Fibroblast of peridontal ligament (primary cell): ENCODE measurements at regions not wholly inside any gene's neighbourhood (a gene's known extent, or its start where the extent isn't known, plus 50 kb on each side); places are given as distances from the start of the nearest gene placed in this dataset.
A peak's percentile ranks its signal among the peaks of the same experiment; 100 is the strongest.
"Not testable (repeated sequence)": the region's sequence is repeated elsewhere in the genome, so short reads cannot be mapped to it uniquely, and the experiment has no call there.

Source experiments
- DNase-seq: peaks from one replicate; pipeline ENCODE4 v3.0.0-alpha.2; 2010; ENCODE audit errors: extremely low read depth

- no peak for DNase-seq
Measured at GRCh38 chr12:86787419-86787818, 531.2 kb upstream of the MGAT4C start.

GRCh38 chr12:86777325-86777724 is 521.1 kb upstream of the MGAT4C start:
- DNase-seq, result no peak

GRCh38 chr12:86774841-86775388 is 518.7 kb upstream of the MGAT4C start:
- peak; percentile 44 for DNase-seq

- peak; percentile 7 for DNase-seq
Measured at GRCh38 chr12:86772696-86773095, 516.5 kb upstream of the MGAT4C start.

- DNase-seq, result no peak
Measured at GRCh38 chr12:86770871-86771270, 514.7 kb upstream of the MGAT4C start.

GRCh38 chr12:86748894-86749293 is 492.7 kb upstream of the MGAT4C start:
- no peak for DNase-seq

GRCh38 chr12:86744547-86745212 is 488.5 kb upstream of the MGAT4C start:
- DNase-seq, result no peak

GRCh38 chr12:86743875-86744536 is 487.8 kb upstream of the MGAT4C start:
- DNase-seq, result no peak

- DNase-seq, result no peak
Measured at GRCh38 chr12:86741531-86741930, 485.3 kb upstream of the MGAT4C start.

GRCh38 chr12:86735851-86736250 is 479.7 kb upstream of the MGAT4C start:
- no peak for DNase-seq

GRCh38 chr12:86735072-86735471 is 478.9 kb upstream of the MGAT4C start:
- no peak for DNase-seq

- DNase-seq, result no peak
Measured at GRCh38 chr12:86730233-86730632, 474.0 kb upstream of the MGAT4C start.

- DNase-seq, result no peak
Measured at GRCh38 chr12:86729739-86730138, 473.5 kb upstream of the MGAT4C start.

GRCh38 chr12:86727160-86727559 is 471.0 kb upstream of the MGAT4C start:
- peak; percentile 83 for DNase-seq

GRCh38 chr12:86724716-86725115 is 468.5 kb upstream of the MGAT4C start:
- DNase-seq, result peak; percentile 86

GRCh38 chr12:86723326-86723725 is 467.1 kb upstream of the MGAT4C start:
- DNase-seq, result no peak

- DNase-seq, result no peak
Measured at GRCh38 chr12:86721713-86722397, 465.7 kb upstream of the MGAT4C start.

GRCh38 chr12:86719381-86719780 is 463.2 kb upstream of the MGAT4C start:
- DNase-seq, result peak; percentile 22

- no peak for DNase-seq
Measured at GRCh38 chr12:86713121-86713520, 456.9 kb upstream of the MGAT4C start.

GRCh38 chr12:86712425-86712843 is 456.2 kb upstream of the MGAT4C start:
- peak; percentile 100 for DNase-seq

- peak; percentile 13 for DNase-seq
Measured at GRCh38 chr12:86711731-86712130, 455.5 kb upstream of the MGAT4C start.

GRCh38 chr12:86710109-86710508 is 453.9 kb upstream of the MGAT4C start:
- DNase-seq, result peak; percentile 24

- not testable (repeated sequence) for DNase-seq
Measured at GRCh38 chr12:86709017-86709416, 452.8 kb upstream of the MGAT4C start.
